Activated CD4-positive, alpha-beta T cell treated with anti-CD3 and anti-CD28 coated beads, Interleukin-2, amount 50 U/mL, for 1 hour (primary cell): ENCODE measurements at regions not wholly inside any gene's neighbourhood (a gene's known extent, or its start where the extent isn't known, plus 50 kb on each side); places are given as distances from the start of the nearest gene placed in this dataset.

Experiments
- DNase-seq: peaks from one replicate; pipeline ENCODE4 v3.0.0-alpha.2; 2020

DNA sequence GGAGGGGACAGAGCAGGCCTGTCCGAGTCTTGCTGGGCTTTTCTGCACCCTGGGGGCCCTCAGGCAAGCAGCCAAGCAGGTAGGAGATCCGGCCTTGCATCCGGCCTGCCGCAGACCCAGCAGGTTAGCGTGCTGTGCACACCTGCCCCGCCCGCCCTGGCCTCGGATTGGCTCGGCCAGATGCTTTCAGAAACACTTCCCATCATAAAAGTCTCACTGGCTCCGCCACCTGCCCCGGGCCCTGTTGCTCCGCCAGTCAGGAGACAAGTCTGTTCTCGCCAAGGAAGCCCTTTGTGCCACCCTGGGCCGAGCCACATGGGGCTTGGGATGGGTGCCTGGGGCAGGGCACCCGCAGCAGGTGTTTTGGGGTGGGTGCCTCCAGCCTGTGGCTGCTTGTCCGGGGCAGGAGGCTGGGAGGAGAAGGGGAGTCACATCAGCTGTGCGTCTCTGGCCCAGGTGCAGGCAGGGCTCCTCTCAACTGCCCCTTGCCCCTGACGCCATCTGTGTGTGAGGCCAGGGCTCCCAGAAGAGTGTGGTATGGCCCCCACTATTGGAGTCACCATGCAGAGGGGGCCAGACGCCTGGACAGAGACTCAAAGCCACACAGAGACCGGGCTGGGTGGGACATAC is 228.2 kb upstream of the GSE1 start:
- no peak for DNase-seq

DNA sequence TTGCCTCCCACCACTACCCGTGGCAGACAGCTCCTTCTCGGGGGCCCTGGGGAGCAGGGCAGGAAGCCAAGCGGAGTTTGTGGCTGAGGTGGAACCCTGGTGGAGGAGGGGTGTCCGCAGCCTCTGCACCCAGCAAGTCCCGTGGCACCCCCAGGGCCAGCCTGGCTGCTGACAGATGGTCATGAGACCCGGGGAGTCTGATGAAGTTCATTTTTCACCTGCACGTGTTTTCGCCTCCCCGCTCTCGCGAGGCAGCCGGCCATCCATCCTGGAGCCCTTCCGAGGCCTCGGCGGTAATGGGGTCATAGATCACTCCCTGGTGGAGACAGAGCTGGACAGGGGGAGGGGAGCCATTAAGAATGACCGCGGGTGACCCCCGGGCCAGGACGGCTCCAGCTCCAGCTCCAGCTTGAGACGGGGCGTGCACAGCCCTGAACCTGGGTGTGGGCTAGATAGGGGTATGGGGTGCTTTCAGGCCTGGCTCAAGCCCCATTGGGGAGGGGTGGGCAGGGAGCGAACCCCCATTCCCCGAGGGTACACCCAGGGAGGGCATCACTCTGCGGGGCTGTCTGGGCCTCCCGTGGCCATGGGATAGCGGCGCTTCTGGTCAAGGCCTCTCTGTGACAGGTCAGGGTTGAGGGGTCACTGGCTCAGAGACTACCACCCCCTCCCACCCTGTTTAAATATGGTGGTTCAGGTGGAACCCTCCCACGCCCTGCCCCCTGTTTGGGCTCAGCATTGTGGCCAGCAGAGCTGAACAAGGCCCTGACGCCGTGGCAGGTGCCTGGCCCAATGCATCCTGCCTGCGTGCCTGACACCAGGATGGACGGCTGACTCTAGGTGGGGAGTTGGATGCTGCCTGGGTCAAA is 227.4 kb upstream of the GSE1 start:
- DNase-seq = no peak

DNA sequence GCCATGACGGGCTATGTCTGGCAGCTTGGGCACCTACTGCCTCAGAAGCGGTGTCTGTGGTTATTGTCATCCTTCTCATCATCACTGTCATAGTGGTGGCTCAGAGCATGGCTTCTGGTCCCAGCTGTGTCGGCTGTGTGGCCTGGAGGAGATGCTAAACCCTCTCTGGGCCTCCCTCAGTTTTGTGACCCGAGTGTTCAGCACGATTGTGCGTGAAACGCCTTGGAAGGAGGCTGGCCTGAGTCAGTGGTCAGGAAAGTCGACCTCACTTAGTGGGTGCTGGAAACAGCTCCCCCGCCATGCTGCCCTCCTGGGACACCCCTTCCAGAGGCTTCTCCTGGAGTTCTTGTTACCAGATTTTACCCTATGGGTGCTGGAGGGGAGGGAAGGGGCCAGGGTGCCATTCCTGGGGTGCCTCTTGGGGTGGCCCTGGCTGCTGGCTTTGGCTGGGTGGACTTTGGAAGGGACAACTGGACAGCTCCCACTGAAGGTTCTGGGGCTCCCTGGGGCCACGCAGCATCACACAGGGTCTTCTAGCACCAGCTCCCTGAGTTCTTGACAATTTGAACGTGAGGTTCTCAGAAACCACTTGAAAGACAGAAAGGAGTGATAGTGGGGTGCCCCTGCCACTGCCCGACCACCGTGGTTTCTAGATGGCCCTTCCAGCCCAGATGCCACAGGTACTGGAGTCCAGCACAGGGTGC is 226.5 kb upstream of the GSE1 start:
- no peak for DNase-seq

GRCh38 chr16:85387171-85387507 is 226.0 kb upstream of the GSE1 start:
- no peak for DNase-seq

GRCh38 chr16:85387731-85388295 is 225.3 kb upstream of the GSE1 start:
- DNase-seq = no peak

DNA sequence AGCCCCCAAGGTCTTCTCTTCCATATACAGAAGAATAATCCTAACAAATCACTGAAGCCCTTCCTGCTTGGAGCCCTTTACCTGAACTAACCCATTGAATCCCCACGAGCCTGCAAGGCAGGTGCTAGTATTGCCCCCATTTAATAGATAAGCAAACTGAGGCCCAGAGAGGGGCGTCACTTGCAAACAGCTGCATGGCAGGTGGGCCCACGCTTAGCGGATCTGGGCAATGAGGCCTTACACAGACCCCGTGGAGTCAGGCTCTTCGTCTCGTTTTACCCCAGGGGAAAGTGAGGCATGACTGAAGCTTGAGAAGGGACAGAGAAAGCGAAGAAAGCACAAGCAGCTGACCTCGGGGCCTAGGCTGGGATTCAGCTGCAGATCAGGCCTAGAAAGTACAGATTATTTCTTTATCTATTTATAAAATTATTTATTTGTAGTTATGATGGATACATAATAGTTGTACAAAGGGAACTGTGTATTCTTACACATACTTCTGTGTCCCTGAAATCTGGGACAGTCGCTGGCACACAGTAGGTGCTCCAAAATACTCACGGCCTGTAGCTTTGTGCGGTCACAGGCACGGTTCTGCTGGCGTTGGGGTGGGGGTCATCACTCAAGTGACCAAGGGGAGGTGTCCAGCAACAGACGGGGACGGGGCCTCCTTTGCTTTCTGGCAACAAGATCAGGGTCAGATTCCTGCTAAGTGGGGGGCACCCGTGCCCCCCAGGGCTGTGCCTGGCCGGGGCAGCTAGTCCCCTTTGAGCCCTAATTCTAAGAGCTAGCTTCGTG is 223.2 kb upstream of the GSE1 start:
- DNase-seq = no peak

- no peak for DNase-seq
Measured at GRCh38 chr16:85390511-85391174, 222.5 kb upstream of the GSE1 start.

- no peak for DNase-seq
Measured at GRCh38 chr16:85391175-85391707, 221.9 kb upstream of the GSE1 start.

- DNase-seq = no peak
Measured at GRCh38 chr16:85391769-85392583, 221.1 kb upstream of the GSE1 start.

DNA sequence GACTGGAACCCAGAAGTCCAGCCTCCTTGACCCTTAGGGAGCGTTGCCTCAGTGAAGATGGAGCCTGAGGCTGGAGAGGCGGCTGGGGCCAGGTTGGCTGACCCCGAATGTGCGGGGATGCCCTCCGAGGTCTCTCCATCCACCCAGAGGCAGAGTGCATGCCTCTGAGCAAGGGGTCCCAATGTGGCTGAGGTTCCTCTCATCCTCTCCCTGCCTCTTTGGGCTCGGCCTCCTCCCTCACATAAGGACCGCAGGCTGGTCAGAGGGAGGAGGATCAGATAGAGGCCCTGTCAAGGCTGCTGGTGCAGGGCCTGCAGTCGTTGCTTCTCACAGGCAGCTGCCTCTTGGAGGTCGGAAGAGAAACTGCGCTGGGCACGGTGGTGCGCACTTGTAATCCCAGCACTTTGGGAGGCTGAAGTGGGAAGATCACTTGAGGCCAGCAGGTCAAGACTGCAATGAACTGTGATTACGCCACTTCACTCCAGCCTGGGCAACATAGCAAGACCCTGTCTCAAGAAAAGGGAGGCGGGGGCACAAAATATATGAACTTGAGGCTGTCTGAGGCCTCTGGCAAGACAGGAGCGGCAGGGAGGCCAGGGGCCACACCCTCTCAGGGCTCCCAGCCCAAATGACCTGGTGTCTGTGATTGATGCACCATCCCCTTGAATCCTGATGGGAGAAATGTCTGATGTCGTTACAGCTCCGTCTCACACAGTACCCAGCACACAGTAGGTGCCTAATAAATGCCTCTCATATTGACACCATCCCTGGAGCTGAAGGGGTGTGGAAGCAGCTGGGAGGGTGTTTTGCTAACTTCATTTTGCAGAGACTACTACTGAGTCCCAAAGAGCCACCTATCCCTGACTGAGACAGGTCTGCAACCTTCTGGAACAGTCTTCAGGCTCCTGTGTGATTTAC is 220.1 kb upstream of the GSE1 start:
- no peak for DNase-seq

- peak; percentile 63 for DNase-seq
Measured at GRCh38 chr16:85393674-85394451, 219.3 kb upstream of the GSE1 start.

- DNase-seq = no peak
Measured at GRCh38 chr16:85394456-85395206, 218.5 kb upstream of the GSE1 start.

DNA sequence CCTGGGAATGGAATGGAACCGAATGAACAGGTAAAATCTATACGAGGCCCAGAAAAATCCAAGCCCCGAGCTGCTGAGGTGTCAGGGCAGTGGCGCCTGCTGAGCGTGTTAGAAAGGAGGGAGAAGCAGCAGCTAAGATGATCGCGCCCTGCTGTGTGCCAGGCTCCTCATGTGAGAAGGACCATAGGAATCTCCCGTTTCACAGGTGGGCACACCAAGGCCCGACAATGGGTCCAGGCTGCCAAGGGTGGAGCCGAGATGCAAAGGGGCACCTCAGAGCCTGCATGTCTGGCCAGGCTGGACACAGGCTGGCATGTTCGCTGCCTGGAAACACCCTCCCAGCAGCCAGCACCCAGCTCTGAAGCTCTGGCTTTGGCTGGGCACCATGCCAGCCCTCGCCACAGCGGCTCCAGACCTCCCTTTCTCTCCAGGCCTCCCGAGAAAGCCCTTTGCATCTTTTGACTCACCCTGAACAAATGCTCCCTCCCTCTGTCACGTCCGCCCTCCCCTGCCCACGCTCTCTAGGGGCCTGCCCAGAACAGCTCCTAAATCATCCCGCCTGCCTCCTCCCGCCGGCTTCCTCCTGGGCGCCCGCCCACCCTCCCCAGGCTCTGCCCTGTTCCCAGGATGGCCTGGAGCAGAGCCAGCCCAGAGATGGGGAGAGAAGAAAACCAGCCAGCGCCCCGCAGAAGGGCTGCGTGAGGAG is 217.8 kb upstream of the GSE1 start:
- DNase-seq = no peak

- DNase-seq = no peak
Measured at GRCh38 chr16:85395913-85396878, 216.9 kb upstream of the GSE1 start.

DNA sequence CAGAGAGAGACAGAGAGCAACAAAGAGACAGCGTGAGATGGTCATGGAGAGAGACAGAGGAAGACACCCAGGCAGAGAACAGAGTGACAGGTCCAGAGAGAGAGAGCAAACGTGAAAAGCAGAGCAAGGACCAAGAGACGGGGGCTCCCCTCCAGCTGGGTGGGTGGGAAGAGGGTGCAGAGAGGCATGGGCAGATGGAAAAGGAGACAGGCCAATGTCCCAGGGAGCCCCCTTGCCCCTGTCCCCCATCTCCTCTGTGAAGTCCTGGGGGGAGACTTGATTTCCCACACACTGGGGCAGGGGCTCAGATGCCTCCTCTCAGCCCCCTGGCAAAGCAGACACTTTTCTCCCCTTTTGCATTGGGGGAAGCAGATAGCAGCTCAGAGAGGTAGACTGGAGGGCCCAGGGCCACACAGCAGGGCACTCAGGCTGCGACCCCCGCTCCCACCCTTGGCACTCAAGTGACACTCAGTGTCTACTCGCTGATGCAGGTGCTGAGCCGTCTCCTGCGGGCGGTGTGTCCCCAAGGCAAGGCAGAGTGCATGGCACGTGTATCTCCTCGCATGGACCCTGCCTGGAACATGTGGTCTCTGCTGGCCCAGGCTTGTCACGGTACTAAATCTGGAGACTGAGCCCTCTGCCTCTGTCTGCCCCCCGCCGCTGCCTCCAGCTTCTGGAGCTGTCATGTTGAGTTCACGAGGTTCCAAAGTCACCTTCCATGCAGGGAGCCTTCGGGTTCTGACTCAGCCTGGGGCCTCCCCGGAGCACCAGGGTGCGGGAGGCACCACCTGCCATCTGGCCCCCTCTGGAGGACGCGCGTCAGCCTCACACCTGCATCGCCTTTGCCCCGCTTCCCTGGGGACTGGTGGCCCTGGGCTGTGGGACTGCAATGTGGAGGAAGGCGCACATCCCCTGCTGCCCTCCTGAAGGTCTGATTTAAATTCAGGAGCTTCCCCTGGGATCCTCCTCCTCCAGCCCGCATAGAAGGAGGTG is 215.9 kb upstream of the GSE1 start:
- no peak for DNase-seq
